ENCODE measurements at regions not wholly inside any gene's neighbourhood (a gene's known extent, or its start where the extent isn't known, plus 50 kb on each side); places are given as distances from the start of the nearest gene placed in this dataset.

- WGBS (ENCODE audit: insufficient coverage) = 100% methylated on average over 1 of the region's 1 CpG
- Histone ChIP-seq H3K4me3 (ENCODE audit: control insufficient read depth in 1 of 7, extremely low read depth in 1 of 7, insufficient read depth in 4 of 7, low read depth in 2 of 7, low read length in 6 of 7) (no peak overlapping the region), H3K9me3 (ENCODE audit: control extremely low read depth in 1 of 5, control insufficient read depth in 4 of 5, insufficient read depth in 2 of 5, low read depth in 1 of 5, low read length in 4 of 5) (no peaks in the 10 kb centered on the region), H3K4me1 (ENCODE audit: control extremely low read depth in 1 of 4, control insufficient read depth in 4 of 4, insufficient read depth in 4 of 4, low read length in 3 of 4) (no peaks in the 10 kb centered on the region), H3K36me3 (ENCODE audit: control insufficient read depth in 4 of 4, insufficient read depth in 4 of 4, low read length in 3 of 4) (no peaks in the 10 kb centered on the region), H3K27ac (ENCODE audit: insufficient read depth in 1 of 2, low read depth in 1 of 2, low read length in 2 of 2, poor library complexity in 1 of 2, severe bottlenecking in 2 of 2) (no peak overlapping the region), H3K27me3 (replicated peaks in 2 of 5; ENCODE audit: control insufficient read depth in 4 of 5, insufficient read depth in 5 of 5, low read length in 4 of 5) (no peaks in the 10 kb centered on the region)
- ChIA-PET CTCF (no interaction called here), POLR2A (no interaction called here)
- no peak for DNase-seq
Observed at GRCh38 chr10:76763376-76763775, 874.2 kb downstream of the KCNMA1 start.

GRCh38 chr10:76759681-76760080, 877.9 kb downstream of the KCNMA1 start:
- DNase-seq = no peak
- no peaks in the 10 kb centered on the region for H3K9me3 ChIP-seq (ENCODE audit: control extremely low read depth in 1 of 5, control insufficient read depth in 4 of 5, insufficient read depth in 2 of 5, low read depth in 1 of 5, low read length in 4 of 5)
- CTCF ChIA-PET = no interaction called here
- 98% methylated on average over 3 of the region's 3 CpGs for WGBS (ENCODE audit: insufficient coverage)
- no peaks in the 10 kb centered on the region for H3K27me3 ChIP-seq (replicated peaks in 2 of 5; ENCODE audit: control insufficient read depth in 4 of 5, insufficient read depth in 5 of 5, low read length in 4 of 5)
- POLR2A ChIA-PET = interaction anchor here (0.6 kb wide), 1 partner anchor 13 kb away, joined by 5 read pairs; no protein-coding TSS in a partner anchor
- no peak overlapping the region for H3K4me3 ChIP-seq (ENCODE audit: control insufficient read depth in 1 of 7, extremely low read depth in 1 of 7, insufficient read depth in 4 of 7, low read depth in 2 of 7, low read length in 6 of 7)
- H3K36me3 ChIP-seq (ENCODE audit: control insufficient read depth in 4 of 4, insufficient read depth in 4 of 4, low read length in 3 of 4) = no peaks in the 10 kb centered on the region
- H3K27ac ChIP-seq (ENCODE audit: insufficient read depth in 1 of 2, low read depth in 1 of 2, low read length in 2 of 2, poor library complexity in 1 of 2, severe bottlenecking in 2 of 2) = no peak overlapping the region
- no peaks in the 10 kb centered on the region for H3K4me1 ChIP-seq (ENCODE audit: control extremely low read depth in 1 of 4, control insufficient read depth in 4 of 4, insufficient read depth in 4 of 4, low read length in 3 of 4)

GRCh38 chr10:76743169-76743568, 894.4 kb downstream of the KCNMA1 start:
- no peaks in the 10 kb centered on the region for H3K36me3 ChIP-seq (ENCODE audit: control insufficient read depth in 4 of 4, insufficient read depth in 4 of 4, low read length in 3 of 4)
- no peaks in the 10 kb centered on the region for H3K27me3 ChIP-seq (replicated peaks in 2 of 5; ENCODE audit: control insufficient read depth in 4 of 5, insufficient read depth in 5 of 5, low read length in 4 of 5)
- ChIA-PET POLR2A (no interaction called here), CTCF (interaction anchor here (0.5 kb wide), 1 partner anchor 584 kb away, joined by 3 read pairs; no protein-coding TSS in a partner anchor)
- H3K27ac ChIP-seq (ENCODE audit: insufficient read depth in 1 of 2, low read depth in 1 of 2, low read length in 2 of 2, poor library complexity in 1 of 2, severe bottlenecking in 2 of 2) = no peak overlapping the region
- H3K4me1 ChIP-seq (ENCODE audit: control extremely low read depth in 1 of 4, control insufficient read depth in 4 of 4, insufficient read depth in 4 of 4, low read length in 3 of 4) = no peaks in the 10 kb centered on the region
- no peaks in the 10 kb centered on the region for H3K9me3 ChIP-seq (ENCODE audit: control extremely low read depth in 1 of 5, control insufficient read depth in 4 of 5, insufficient read depth in 2 of 5, low read depth in 1 of 5, low read length in 4 of 5)
- 67% methylated on average over 1 of the region's 3 CpGs for WGBS (ENCODE audit: insufficient coverage)
- H3K4me3 ChIP-seq (ENCODE audit: control insufficient read depth in 1 of 7, extremely low read depth in 1 of 7, insufficient read depth in 4 of 7, low read depth in 2 of 7, low read length in 6 of 7) = no peak overlapping the region
- DNase-seq = no peak

GRCh38 chr10:76740514-76740913, 897.1 kb downstream of the KCNMA1 start:
- DNase-seq = no peak
- H3K27me3 ChIP-seq (replicated peaks in 2 of 5; ENCODE audit: control insufficient read depth in 4 of 5, insufficient read depth in 5 of 5, low read length in 4 of 5) = no peaks in the 10 kb centered on the region
- no peaks in the 10 kb centered on the region for H3K4me1 ChIP-seq (ENCODE audit: control extremely low read depth in 1 of 4, control insufficient read depth in 4 of 4, insufficient read depth in 4 of 4, low read length in 3 of 4)
- ChIA-PET CTCF (no interaction called here), POLR2A (no interaction called here)
- no peak overlapping the region for H3K4me3 ChIP-seq (ENCODE audit: control insufficient read depth in 1 of 7, extremely low read depth in 1 of 7, insufficient read depth in 4 of 7, low read depth in 2 of 7, low read length in 6 of 7)
- no peaks in the 10 kb centered on the region for H3K9me3 ChIP-seq (ENCODE audit: control extremely low read depth in 1 of 5, control insufficient read depth in 4 of 5, insufficient read depth in 2 of 5, low read depth in 1 of 5, low read length in 4 of 5)
- no peak overlapping the region for H3K27ac ChIP-seq (ENCODE audit: insufficient read depth in 1 of 2, low read depth in 1 of 2, low read length in 2 of 2, poor library complexity in 1 of 2, severe bottlenecking in 2 of 2)
- no peaks in the 10 kb centered on the region for H3K36me3 ChIP-seq (ENCODE audit: control insufficient read depth in 4 of 4, insufficient read depth in 4 of 4, low read length in 3 of 4)

- no peak for DNase-seq
- Histone ChIP-seq H3K27ac (ENCODE audit: insufficient read depth in 1 of 2, low read depth in 1 of 2, low read length in 2 of 2, poor library complexity in 1 of 2, severe bottlenecking in 2 of 2) (no peak overlapping the region), H3K4me3 (ENCODE audit: control insufficient read depth in 1 of 7, extremely low read depth in 1 of 7, insufficient read depth in 4 of 7, low read depth in 2 of 7, low read length in 6 of 7) (no peak overlapping the region), H3K27me3 (replicated peaks in 2 of 5; ENCODE audit: control insufficient read depth in 4 of 5, insufficient read depth in 5 of 5, low read length in 4 of 5) (no peaks in the 10 kb centered on the region), H3K4me1 (ENCODE audit: control extremely low read depth in 1 of 4, control insufficient read depth in 4 of 4, insufficient read depth in 4 of 4, low read length in 3 of 4) (no peaks in the 10 kb centered on the region), H3K9me3 (ENCODE audit: control extremely low read depth in 1 of 5, control insufficient read depth in 4 of 5, insufficient read depth in 2 of 5, low read depth in 1 of 5, low read length in 4 of 5) (no peaks in the 10 kb centered on the region), H3K36me3 (ENCODE audit: control insufficient read depth in 4 of 4, insufficient read depth in 4 of 4, low read length in 3 of 4) (no peaks in the 10 kb centered on the region)
- 100% methylated on average over 1 of the region's 3 CpGs for WGBS (ENCODE audit: insufficient coverage)
- CTCF ChIA-PET = no interaction called here
- POLR2A ChIA-PET = no interaction called here
Observed at GRCh38 chr10:76738991-76739390, 898.6 kb downstream of the KCNMA1 start.

GRCh38 chr10:76736815-76737618, 900.6 kb downstream of the KCNMA1 start:
- POLR2A ChIA-PET = no interaction called here
- peaks cover 0 to 5% (median 3%) of the 10 kb centered on the region in 4 experiments for H3K4me1 ChIP-seq (ENCODE audit: control extremely low read depth in 1 of 4, control insufficient read depth in 4 of 4, insufficient read depth in 4 of 4, low read length in 3 of 4)
- H3K4me3 ChIP-seq (ENCODE audit: control insufficient read depth in 1 of 7, extremely low read depth in 1 of 7, insufficient read depth in 4 of 7, low read depth in 2 of 7, low read length in 6 of 7) = no peak overlapping the region
- no peak overlapping the region for H3K27ac ChIP-seq (ENCODE audit: insufficient read depth in 1 of 2, low read depth in 1 of 2, low read length in 2 of 2, poor library complexity in 1 of 2, severe bottlenecking in 2 of 2)
- no peaks in the 10 kb centered on the region for H3K27me3 ChIP-seq (replicated peaks in 2 of 5; ENCODE audit: control insufficient read depth in 4 of 5, insufficient read depth in 5 of 5, low read length in 4 of 5)
- no peaks in the 10 kb centered on the region for H3K9me3 ChIP-seq (ENCODE audit: control extremely low read depth in 1 of 5, control insufficient read depth in 4 of 5, insufficient read depth in 2 of 5, low read depth in 1 of 5, low read length in 4 of 5)
- CTCF ChIA-PET = no interaction called here
- no peak for DNase-seq
- 100% methylated on average over 1 of the region's 6 CpGs for WGBS (ENCODE audit: insufficient coverage)
- H3K36me3 ChIP-seq (ENCODE audit: control insufficient read depth in 4 of 4, insufficient read depth in 4 of 4, low read length in 3 of 4) = no peaks in the 10 kb centered on the region

- Histone ChIP-seq H3K9me3 (ENCODE audit: control extremely low read depth in 1 of 5, control insufficient read depth in 4 of 5, insufficient read depth in 2 of 5, low read depth in 1 of 5, low read length in 4 of 5) (peaks cover 0 to 1% (median under 1%) of the 10 kb centered on the region in 5 experiments), H3K36me3 (ENCODE audit: control insufficient read depth in 4 of 4, insufficient read depth in 4 of 4, low read length in 3 of 4) (no peaks in the 10 kb centered on the region), H3K4me1 (ENCODE audit: control extremely low read depth in 1 of 4, control insufficient read depth in 4 of 4, insufficient read depth in 4 of 4, low read length in 3 of 4) (peaks cover 0 to 6% (median 3%) of the 10 kb centered on the region in 4 experiments), H3K27me3 (replicated peaks in 2 of 5; ENCODE audit: control insufficient read depth in 4 of 5, insufficient read depth in 5 of 5, low read length in 4 of 5) (no peaks in the 10 kb centered on the region), H3K4me3 (ENCODE audit: control insufficient read depth in 1 of 7, extremely low read depth in 1 of 7, insufficient read depth in 4 of 7, low read depth in 2 of 7, low read length in 6 of 7) (no peak overlapping the region), H3K27ac (ENCODE audit: insufficient read depth in 1 of 2, low read depth in 1 of 2, low read length in 2 of 2, poor library complexity in 1 of 2, severe bottlenecking in 2 of 2) (no peak overlapping the region)
- ChIA-PET POLR2A (no interaction called here), CTCF (no interaction called here)
- DNase-seq = no peak
- WGBS (ENCODE audit: insufficient coverage) = 100% methylated on average over 2 of the region's 4 CpGs
Observed at GRCh38 chr10:76736392-76736791, 901.2 kb downstream of the KCNMA1 start.

All from common myeloid progenitor, CD34-positive (primary cell).